GM13976 (cell line): ENCODE measurements at regions not wholly inside any gene's neighbourhood (a gene's known extent, or its start where the extent isn't known, plus 50 kb on each side); places are given as distances from the start of the nearest gene placed in this dataset.

Experiments
- DNase-seq: peaks from one replicate; pipeline ENCODE4 v3.0.0; 2012; ENCODE audit warnings: low spot score
- CTCF ChIP-seq: IDR thresholded peaks from 2 replicates; pipeline ENCODE4 v1.5.1; 2012; ENCODE audit warnings: borderline replicate concordance, mild to moderate bottlenecking; ENCODE audit not compliant: insufficient read depth; ENCODE audit errors: extremely low read depth, missing control alignments, control extremely low read depth
- in situ Hi-C: fragments of 300-500 bp; cut with MboI; formaldehyde crosslinking; loops from one replicate; pipeline ENCODE4 v1.12.0; 2022; ENCODE audit warnings: low sequenced_read_pairs, mixed read lengths, inconsistent platforms; ENCODE audit not compliant: unreplicated experiment

DNA sequence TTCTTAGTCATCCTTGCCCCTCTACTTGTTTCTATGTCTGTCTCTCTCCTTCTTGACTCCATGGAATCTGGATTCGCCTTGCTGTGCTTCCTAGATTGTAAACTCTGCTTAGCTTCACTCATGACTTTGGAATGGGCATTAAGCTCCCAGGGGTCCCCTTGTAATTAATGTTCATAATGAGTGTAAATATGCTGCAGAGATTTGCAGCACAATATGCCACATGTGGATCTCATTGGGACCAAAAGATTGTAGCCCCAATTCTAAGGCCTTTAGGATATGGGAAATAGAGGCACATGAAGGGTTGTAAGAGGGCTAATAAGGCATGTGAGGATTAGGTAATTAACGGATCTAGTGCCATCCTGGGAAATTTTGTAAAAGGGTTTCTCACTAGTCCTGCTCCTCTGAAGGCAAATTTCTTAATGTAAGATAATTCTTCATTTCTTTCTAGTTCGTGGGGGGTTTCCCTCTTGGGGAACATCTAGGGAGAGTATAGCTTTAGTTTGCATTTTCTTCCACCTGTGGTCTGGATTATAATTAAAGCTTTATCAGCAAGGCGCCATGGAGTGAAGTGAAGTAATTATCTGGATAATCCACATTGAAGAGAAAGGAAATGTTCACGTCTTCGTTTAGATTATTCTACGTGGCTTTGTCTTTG lies 659.2 kb upstream of the PLXNA2 start:
- in situ Hi-C loops: no loop called here
- no peak for TF ChIP-seq CTCF
- DNase-seq: no peak

DNA sequence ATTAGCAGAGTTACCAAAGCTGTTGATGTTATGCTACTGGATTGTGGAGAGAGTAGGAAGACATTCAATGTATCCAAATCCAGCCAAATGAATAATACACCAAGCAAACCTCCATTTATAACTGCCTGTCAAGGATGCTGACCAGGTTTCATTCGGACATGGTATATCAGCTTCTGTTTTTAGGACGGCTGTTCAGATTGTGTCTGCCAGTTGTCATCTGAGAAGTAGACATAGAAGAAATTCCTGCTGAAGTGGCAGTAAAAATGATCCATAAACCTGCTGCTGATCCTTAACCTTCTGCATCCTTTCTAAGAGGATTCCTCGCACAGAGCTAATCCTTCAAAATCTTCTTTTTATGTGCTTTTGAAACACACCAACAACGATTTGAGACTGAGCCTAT lies 663.6 kb upstream of the PLXNA2 start:
- in situ Hi-C loops: no loop called here
- no peak for DNase-seq
- no peak for TF ChIP-seq CTCF

- in situ Hi-C loops: no loop called here
- no peak for TF ChIP-seq CTCF
- DNase-seq: no peak
Observed at GRCh38 chr1:208909011-208909984, 665.1 kb upstream of the PLXNA2 start.

DNA sequence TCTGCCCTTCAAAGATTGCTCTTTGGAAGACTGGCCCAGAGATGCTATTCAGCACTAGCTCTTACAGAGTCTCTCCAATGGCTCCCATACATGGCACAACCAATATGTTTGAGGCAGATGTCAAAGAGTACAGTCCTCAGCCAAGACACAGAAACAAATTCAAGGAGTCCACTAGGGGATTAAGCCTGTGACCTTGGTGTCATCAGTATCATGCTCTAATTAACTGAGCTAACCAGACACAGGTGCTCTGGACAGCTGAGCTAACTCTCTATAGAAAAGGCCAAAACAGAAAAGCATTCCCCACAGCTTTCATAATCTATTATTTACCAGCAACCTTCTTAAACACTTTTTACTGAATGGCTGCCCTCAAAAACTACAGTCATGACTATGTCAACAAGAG lies 666.0 kb upstream of the PLXNA2 start:
- in situ Hi-C loops: no loop called here
- DNase-seq: no peak
- no peak for TF ChIP-seq CTCF

DNA sequence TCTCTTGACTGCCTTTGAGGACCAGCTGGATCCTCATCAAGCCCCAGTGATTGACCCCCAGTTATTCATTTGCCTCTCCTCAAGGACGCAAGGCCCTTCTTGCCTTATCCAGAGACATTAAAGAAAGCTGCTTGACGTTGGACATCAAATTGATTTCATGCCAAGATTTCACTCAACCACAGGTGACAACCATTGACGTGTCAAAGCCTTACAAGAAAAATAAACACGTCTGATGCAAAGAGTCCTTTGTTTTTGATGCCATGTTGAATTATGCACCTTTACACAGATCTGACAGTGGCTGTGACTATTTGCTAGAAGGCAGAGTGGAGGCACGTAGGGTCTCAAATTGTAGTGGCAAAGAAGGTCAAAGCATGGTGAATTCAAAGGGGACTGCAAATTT lies 666.2 kb upstream of the CAMK1G start:
- TF ChIP-seq CTCF: no peak
- in situ Hi-C loops: no loop called here
- DNase-seq: no peak

DNA sequence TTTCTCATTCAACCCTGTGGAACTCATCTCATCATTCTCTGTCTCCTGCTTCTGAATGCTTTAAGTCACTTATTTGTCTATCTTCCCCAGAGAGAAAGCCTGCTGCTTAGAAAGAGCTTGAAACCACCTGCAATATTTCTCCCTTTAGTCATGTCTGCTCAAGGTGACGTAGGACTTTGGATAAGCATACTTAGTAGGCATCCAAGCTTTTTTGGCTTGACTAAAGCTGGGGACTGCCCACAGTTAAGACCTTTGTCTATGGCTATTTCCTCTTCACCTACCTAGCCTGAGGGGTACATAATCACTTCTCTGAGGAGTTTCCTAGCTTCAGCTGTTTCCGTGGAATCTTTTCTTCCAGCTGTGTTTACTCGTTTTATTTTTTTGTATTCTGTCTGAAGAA lies 665.8 kb upstream of the CAMK1G start:
- in situ Hi-C loops: no loop called here
- no peak for TF ChIP-seq CTCF
- no peak for DNase-seq
